GM23338 (cell line): ENCODE measurements at regions not wholly inside any gene's neighbourhood (a gene's known extent, or its start where the extent isn't known, plus 50 kb on each side); places are given as distances from the start of the nearest gene placed in this dataset.

Experiments
- ATAC-seq: fragments of 200-7000 bp; cut with Tn5 transposase; 3 replicates; pipeline ENCODE4 v1.9.1; 2020
- DNase-seq: peaks from one replicate; pipeline ENCODE4 v3.0.0-alpha.2; 2015; ENCODE audit warnings: low spot score
- H2AFZ ChIP-seq: fragments of 200-600 bp; sonication (generic); 2 replicates; pipeline ENCODE4 v1.8.0; 2016; ENCODE audit warnings: antibody characterized with exemption, mild to moderate bottlenecking, moderate library complexity
- H3F3A ChIP-seq: fragments of 200-600 bp; sonication (generic); replicated peaks from 2 replicates; pipeline ENCODE4 v1.8.0; 2017; ENCODE audit warnings: antibody characterized with exemption, mixed run types, low read depth
- H3K27ac ChIP-seq: fragments of 200-600 bp; sonication (generic); 2 replicates; pipeline ENCODE4 v1.6.1; 2016; ENCODE audit warnings: low read depth
- H3K27me3 ChIP-seq: fragments of 200-600 bp; sonication (generic); 2 replicates; pipeline ENCODE4 v1.8.0; 2016; ENCODE audit warnings: mild to moderate bottlenecking, mixed run types, moderate library complexity; ENCODE audit not compliant: insufficient read depth
- H3K36me3 ChIP-seq: fragments of 200-600 bp; sonication (generic); 2 replicates; pipeline ENCODE4 v1.8.0; 2016; ENCODE audit warnings: mild to moderate bottlenecking; ENCODE audit not compliant: insufficient read depth
- H3K4me1 ChIP-seq: fragments of 200-600 bp; sonication (generic); 2 replicates; pipeline ENCODE4 v1.8.0; 2016; ENCODE audit warnings: mild to moderate bottlenecking, moderate library complexity; ENCODE audit not compliant: insufficient read depth
- H3K4me2 ChIP-seq: fragments of 200-600 bp; sonication (generic); 2 replicates; pipeline ENCODE4 v1.7.1; 2017; ENCODE audit warnings: mixed run types
- H3K4me3 ChIP-seq: fragments of 200-600 bp; sonication (generic); 2 replicates; pipeline ENCODE4 v1.6.1; 2016; ENCODE audit warnings: mixed run types
- H3K79me2 ChIP-seq: fragments of 200-600 bp; sonication (generic); replicated peaks from 2 replicates; pipeline ENCODE4 v1.8.0; 2017; ENCODE audit warnings: mild to moderate bottlenecking; ENCODE audit not compliant: insufficient read depth
- H3K9me2 ChIP-seq: fragments of 200-600 bp; sonication (generic); 2 replicates; pipeline ENCODE4 v1.8.0; 2017; ENCODE audit not compliant: insufficient read depth
- H4K20me1 ChIP-seq: fragments of 200-600 bp; sonication (generic); replicated peaks from 2 replicates; pipeline ENCODE4 v1.8.0; 2017; ENCODE audit warnings: mild to moderate bottlenecking; ENCODE audit not compliant: insufficient read depth
- H3K27ac Mint-ChIP-seq: 2 replicates; pipeline ENCODE4 v1.8.0; 2020; ENCODE audit warnings: inconsistent platforms, mild to moderate bottlenecking, moderate library complexity, mixed read lengths
- H3K27me3 Mint-ChIP-seq: 3 replicates; pipeline ENCODE4 v1.8.0; 2022; ENCODE audit warnings: low read depth, mild to moderate bottlenecking, moderate library complexity, mixed read lengths, inconsistent platforms; ENCODE audit not compliant: insufficient read depth, poor library complexity
- H3K36me3 Mint-ChIP-seq: 3 replicates; pipeline ENCODE4 v1.8.0; 2021; ENCODE audit warnings: low read depth, mild to moderate bottlenecking, inconsistent platforms, moderate library complexity, mixed read lengths
- H3K4me1 Mint-ChIP-seq: 3 replicates; pipeline ENCODE4 v1.8.0; 2020; ENCODE audit warnings: mild to moderate bottlenecking, inconsistent platforms, mixed read lengths
- H3K4me3 Mint-ChIP-seq: 3 replicates; pipeline ENCODE4 v1.8.0; 2021; ENCODE audit warnings: moderate library complexity, mild to moderate bottlenecking, inconsistent platforms, mixed read lengths
- H3K9me3 Mint-ChIP-seq: 3 replicates; pipeline ENCODE4 v1.8.0; 2020; ENCODE audit warnings: moderate library complexity, mild to moderate bottlenecking, inconsistent platforms, mixed read lengths
- STAT1 ChIP-seq: IDR thresholded peaks from one replicate; pipeline ENCODE4 v1.6.1; 2016; ENCODE audit warnings: antibody characterized with exemption; ENCODE audit not compliant: unreplicated experiment
- ZNF462 ChIP-seq: fragments of 250-450 bp; sonication (Bioruptor Pico); IDR thresholded peaks from 2 replicates; pipeline ENCODE4 v1.5.0; 2020; ENCODE audit warnings: mild to moderate bottlenecking, moderate library complexity
- TF ChIP-seq, protein P1 (sequence below): IDR thresholded peaks from one replicate; pipeline ENCODE4 v1.6.1; 2018; ENCODE audit warnings: antibody characterized with exemption; ENCODE audit not compliant: unreplicated experiment

- TF ChIP-seq, protein P1, sequence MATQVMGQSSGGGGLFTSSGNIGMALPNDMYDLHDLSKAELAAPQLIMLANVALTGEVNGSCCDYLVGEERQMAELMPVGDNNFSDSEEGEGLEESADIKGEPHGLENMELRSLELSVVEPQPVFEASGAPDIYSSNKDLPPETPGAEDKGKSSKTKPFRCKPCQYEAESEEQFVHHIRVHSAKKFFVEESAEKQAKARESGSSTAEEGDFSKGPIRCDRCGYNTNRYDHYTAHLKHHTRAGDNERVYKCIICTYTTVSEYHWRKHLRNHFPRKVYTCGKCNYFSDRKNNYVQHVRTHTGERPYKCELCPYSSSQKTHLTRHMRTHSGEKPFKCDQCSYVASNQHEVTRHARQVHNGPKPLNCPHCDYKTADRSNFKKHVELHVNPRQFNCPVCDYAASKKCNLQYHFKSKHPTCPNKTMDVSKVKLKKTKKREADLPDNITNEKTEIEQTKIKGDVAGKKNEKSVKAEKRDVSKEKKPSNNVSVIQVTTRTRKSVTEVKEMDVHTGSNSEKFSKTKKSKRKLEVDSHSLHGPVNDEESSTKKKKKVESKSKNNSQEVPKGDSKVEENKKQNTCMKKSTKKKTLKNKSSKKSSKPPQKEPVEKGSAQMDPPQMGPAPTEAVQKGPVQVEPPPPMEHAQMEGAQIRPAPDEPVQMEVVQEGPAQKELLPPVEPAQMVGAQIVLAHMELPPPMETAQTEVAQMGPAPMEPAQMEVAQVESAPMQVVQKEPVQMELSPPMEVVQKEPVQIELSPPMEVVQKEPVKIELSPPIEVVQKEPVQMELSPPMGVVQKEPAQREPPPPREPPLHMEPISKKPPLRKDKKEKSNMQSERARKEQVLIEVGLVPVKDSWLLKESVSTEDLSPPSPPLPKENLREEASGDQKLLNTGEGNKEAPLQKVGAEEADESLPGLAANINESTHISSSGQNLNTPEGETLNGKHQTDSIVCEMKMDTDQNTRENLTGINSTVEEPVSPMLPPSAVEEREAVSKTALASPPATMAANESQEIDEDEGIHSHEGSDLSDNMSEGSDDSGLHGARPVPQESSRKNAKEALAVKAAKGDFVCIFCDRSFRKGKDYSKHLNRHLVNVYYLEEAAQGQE, result no peak
- no peak for TF ChIP-seq ZNF462 (CRISPR knock-in tag)
Observed at GRCh38 chr1:115408533-115408932, 70.5 kb upstream of the NGF start (continued).

GRCh38 chr1:115404911-115405310 lies 66.9 kb upstream of the NGF start:
- Histone ChIP-seq H3K9me2 (peaks cover 2% of the 10 kb centered on the region; the same call in 1 of the 2 replicates), H3F3A (no peaks in the 10 kb centered on the region), H3K4me3 (no peak overlapping the region), H3K27me3 (no peaks in the 10 kb centered on the region), H3K27ac (no peak overlapping the region), H3K79me2 (no peaks in the 10 kb centered on the region), H3K4me2 (no peak overlapping the region; the same call in 1 of the 2 replicates), H3K36me3 (no peaks in the 10 kb centered on the region), H3K4me1 (no peaks in the 10 kb centered on the region), H2AFZ (no peak overlapping the region), H4K20me1 (no peaks in the 10 kb centered on the region)
- H3K27me3 Mint-ChIP-seq, result no peaks in the 10 kb centered on the region
- DNase-seq (peak; percentile 11), ATAC-seq (no peak)
- no peaks in the 10 kb centered on the region for H3K36me3 Mint-ChIP-seq
- H3K4me1 Mint-ChIP-seq, result peaks cover 6% of the 10 kb centered on the region
- no peak overlapping the region for H3K27ac Mint-ChIP-seq
- H3K9me3 Mint-ChIP-seq, result peaks cover 4% of the 10 kb centered on the region; the same call in 1 of the 3 replicates
- no peak overlapping the region for H3K4me3 Mint-ChIP-seq
- TF ChIP-seq, protein P1, result no peak
- TF ChIP-seq STAT1, result no peak
